ENCODE measurements at regions not wholly inside any gene's neighbourhood (a gene's known extent, or its start where the extent isn't known, plus 50 kb on each side); places are given as distances from the start of the nearest gene placed in this dataset.

- Histone ChIP-seq H3K27ac (ENCODE audit: insufficient read depth, low read length) (no peak overlapping the region), H2AFZ (ENCODE audit: low read length) (no peak overlapping the region)
- no peak for DNase-seq (ENCODE audit: low read depth in 2 of 2)
These were observed 189.5 kb upstream of the PPP1R26 start for GRCh38 chr9:135290086-135290485.

GRCh38 chr9:135290566-135290965 is 189.0 kb upstream of the PPP1R26 start:
- no peak for DNase-seq (ENCODE audit: low read depth in 2 of 2)
- no peak for TF ChIP-seq EZH2 (IDR thresholded peaks at IDR 0.05; ENCODE audit: low read length, missing control alignments)
- TF ChIP-seq, protein P1, sequence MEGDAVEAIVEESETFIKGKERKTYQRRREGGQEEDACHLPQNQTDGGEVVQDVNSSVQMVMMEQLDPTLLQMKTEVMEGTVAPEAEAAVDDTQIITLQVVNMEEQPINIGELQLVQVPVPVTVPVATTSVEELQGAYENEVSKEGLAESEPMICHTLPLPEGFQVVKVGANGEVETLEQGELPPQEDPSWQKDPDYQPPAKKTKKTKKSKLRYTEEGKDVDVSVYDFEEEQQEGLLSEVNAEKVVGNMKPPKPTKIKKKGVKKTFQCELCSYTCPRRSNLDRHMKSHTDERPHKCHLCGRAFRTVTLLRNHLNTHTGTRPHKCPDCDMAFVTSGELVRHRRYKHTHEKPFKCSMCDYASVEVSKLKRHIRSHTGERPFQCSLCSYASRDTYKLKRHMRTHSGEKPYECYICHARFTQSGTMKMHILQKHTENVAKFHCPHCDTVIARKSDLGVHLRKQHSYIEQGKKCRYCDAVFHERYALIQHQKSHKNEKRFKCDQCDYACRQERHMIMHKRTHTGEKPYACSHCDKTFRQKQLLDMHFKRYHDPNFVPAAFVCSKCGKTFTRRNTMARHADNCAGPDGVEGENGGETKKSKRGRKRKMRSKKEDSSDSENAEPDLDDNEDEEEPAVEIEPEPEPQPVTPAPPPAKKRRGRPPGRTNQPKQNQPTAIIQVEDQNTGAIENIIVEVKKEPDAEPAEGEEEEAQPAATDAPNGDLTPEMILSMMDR (conservative IDR thresholded peaks at IDR 0.05 in 1 of 2, IDR thresholded peaks at IDR 0.05 in 1 of 2; ENCODE audit: low read depth in 1 of 2, low read length in 2 of 2), result no peak
- H3K4me1 ChIP-seq (ENCODE audit: control insufficient read depth, extremely low read depth, insufficient read depth, low read length), result no peaks in the 10 kb centered on the region
- no peak overlapping the region for H2AFZ ChIP-seq (ENCODE audit: low read length)
- no peaks in the 10 kb centered on the region for H3K36me3 ChIP-seq (ENCODE audit: control insufficient read depth, insufficient read depth, low read length)
- no peaks in the 10 kb centered on the region for H3K79me2 ChIP-seq (ENCODE audit: control insufficient read depth, insufficient read depth, low read length)
- H3K9ac ChIP-seq (ENCODE audit: insufficient read depth, low read length), result no peak overlapping the region
- no peak overlapping the region for H3K27ac ChIP-seq (ENCODE audit: insufficient read depth, low read length)
- H4K20me1 ChIP-seq (ENCODE audit: control insufficient read depth, extremely low read depth, insufficient read depth, low read length), result no peaks in the 10 kb centered on the region
- H3K27me3 ChIP-seq (ENCODE audit: control insufficient read depth, insufficient read depth, low read length), result no peaks in the 10 kb centered on the region
- no peaks in the 10 kb centered on the region for H3K9me3 ChIP-seq (ENCODE audit: control insufficient read depth, insufficient read depth, low read depth, low read length)
- no peak overlapping the region for H3K4me2 ChIP-seq (ENCODE audit: extremely low read depth, insufficient read depth, low read length)
- no peak overlapping the region for H3K4me3 ChIP-seq (replicated peaks in 1 of 4; ENCODE audit: control extremely low read depth in 1 of 4, insufficient read depth in 1 of 4, low read depth in 3 of 4, low read length in 4 of 4)

More at GRCh38 chr9:135290086-135290485, 189.5 kb upstream of the PPP1R26 start:
- H3K4me1 ChIP-seq (ENCODE audit: control insufficient read depth, extremely low read depth, insufficient read depth, low read length), result no peaks in the 10 kb centered on the region
- H3K4me3 ChIP-seq (replicated peaks in 1 of 4; ENCODE audit: control extremely low read depth in 1 of 4, insufficient read depth in 1 of 4, low read depth in 3 of 4, low read length in 4 of 4), result no peak overlapping the region
- H3K9me3 ChIP-seq (ENCODE audit: control insufficient read depth, insufficient read depth, low read depth, low read length), result no peaks in the 10 kb centered on the region
- TF ChIP-seq EZH2 (IDR thresholded peaks at IDR 0.05; ENCODE audit: low read length, missing control alignments), result no peak
- TF ChIP-seq, protein P1 (conservative IDR thresholded peaks at IDR 0.05 in 1 of 2, IDR thresholded peaks at IDR 0.05 in 1 of 2; ENCODE audit: low read depth in 1 of 2, low read length in 2 of 2), result no peak
- no peaks in the 10 kb centered on the region for H3K36me3 ChIP-seq (ENCODE audit: control insufficient read depth, insufficient read depth, low read length)
- no peaks in the 10 kb centered on the region for H3K27me3 ChIP-seq (ENCODE audit: control insufficient read depth, insufficient read depth, low read length)
- no peak overlapping the region for H3K4me2 ChIP-seq (ENCODE audit: extremely low read depth, insufficient read depth, low read length)
- H3K9ac ChIP-seq (ENCODE audit: insufficient read depth, low read length), result no peak overlapping the region
- H4K20me1 ChIP-seq (ENCODE audit: control insufficient read depth, extremely low read depth, insufficient read depth, low read length), result no peaks in the 10 kb centered on the region
- H3K79me2 ChIP-seq (ENCODE audit: control insufficient read depth, insufficient read depth, low read length), result no peaks in the 10 kb centered on the region

DNA sequence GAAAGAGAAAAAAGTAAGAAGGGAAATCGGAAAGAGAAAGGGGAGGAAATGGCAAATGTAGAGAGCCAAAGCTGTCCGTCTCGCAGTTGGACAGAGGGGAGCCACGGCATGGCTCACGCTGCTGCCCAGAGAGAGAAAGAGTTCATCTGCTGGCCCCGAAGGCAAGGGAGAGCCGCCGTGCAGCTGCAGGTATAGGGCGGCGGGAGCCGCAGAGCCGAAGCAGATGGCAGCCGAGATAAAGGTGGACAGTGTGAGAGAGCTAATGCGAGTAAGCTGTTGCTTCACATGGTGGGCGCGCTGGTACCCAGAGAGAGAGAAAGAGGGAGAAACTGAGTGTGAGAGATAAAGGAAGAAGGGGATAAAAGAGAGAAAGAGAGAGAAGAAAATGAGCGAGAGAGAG is 188.4 kb upstream of the PPP1R26 start:
- Histone ChIP-seq H3K4me1 (ENCODE audit: control insufficient read depth, extremely low read depth, insufficient read depth, low read length) (no peaks in the 10 kb centered on the region), H3K79me2 (ENCODE audit: control insufficient read depth, insufficient read depth, low read length) (no peaks in the 10 kb centered on the region), H3K27me3 (ENCODE audit: control insufficient read depth, insufficient read depth, low read length) (no peaks in the 10 kb centered on the region), H3K36me3 (ENCODE audit: control insufficient read depth, insufficient read depth, low read length) (no peaks in the 10 kb centered on the region), H3K4me3 (replicated peaks in 1 of 4; ENCODE audit: control extremely low read depth in 1 of 4, insufficient read depth in 1 of 4, low read depth in 3 of 4, low read length in 4 of 4) (no peak overlapping the region), H3K4me2 (ENCODE audit: extremely low read depth, insufficient read depth, low read length) (no peak overlapping the region), H3K27ac (ENCODE audit: insufficient read depth, low read length) (no peak overlapping the region), H3K9me3 (ENCODE audit: control insufficient read depth, insufficient read depth, low read depth, low read length) (no peaks in the 10 kb centered on the region), H4K20me1 (ENCODE audit: control insufficient read depth, extremely low read depth, insufficient read depth, low read length) (no peaks in the 10 kb centered on the region), H3K9ac (ENCODE audit: insufficient read depth, low read length) (no peak overlapping the region), H2AFZ (ENCODE audit: low read length) (no peak overlapping the region)
- DNase-seq (ENCODE audit: low read depth in 2 of 2), result no peak
- TF ChIP-seq EZH2 (IDR thresholded peaks at IDR 0.05; ENCODE audit: low read length, missing control alignments), result no peak
- TF ChIP-seq, protein P1 (conservative IDR thresholded peaks at IDR 0.05 in 1 of 2, IDR thresholded peaks at IDR 0.05 in 1 of 2; ENCODE audit: low read depth in 1 of 2, low read length in 2 of 2), result no peak
